Gastroesophageal sphincter (tissue), 4 donors: ENCODE measurements at regions not wholly inside any gene's neighbourhood (a gene's known extent, or its start where the extent isn't known, plus 50 kb on each side); places are given as distances from the start of the nearest gene placed in this dataset.
"Not testable (repeated sequence)": the region's sequence is repeated elsewhere in the genome, so short reads cannot be mapped to it uniquely, and the experiment has no call there.

ENCODE experiments used
- ATAC-seq: fragments of 150-250 bp; one replicate; pipeline ENCODE4 v1.9.1; 2016; ENCODE audit warnings: mild to moderate bottlenecking, moderate library complexity
- H3K27ac ChIP-seq, 4 donors: fragments of 200-600 bp; sonication (generic) in 3 of 4; 1 replicate in 3 of 4; 2 replicates in 1 of 4; pipeline ENCODE4 v1.5.1; 2016 to 2019
- H3K27me3 ChIP-seq: fragments of 200-600 bp; sonication (generic); one replicate; pipeline ENCODE4 v1.5.1; 2019
- H3K36me3 ChIP-seq, 2 donors: fragments of 200-600 bp; sonication (generic); one replicate each; pipeline ENCODE4 v1.5.1; 2019; ENCODE audit warnings: control low read depth in 1 of 2
- H3K4me1 ChIP-seq, 3 donors: fragments of 200-600 bp; sonication (generic); 1 replicate in 2 of 3; 2 replicates in 1 of 3; pipeline ENCODE4 v1.5.1; 2016 to 2019; ENCODE audit warnings: control low read depth in 2 of 3
- H3K4me3 ChIP-seq, 2 donors: fragments of 200-600 bp; sonication (generic); one replicate each; pipeline ENCODE4 v1.5.1; 2019; ENCODE audit warnings: mild to moderate bottlenecking in 1 of 2, moderate library complexity in 1 of 2
- H3K9me3 ChIP-seq, 3 donors: fragments of 200-600 bp; sonication (generic); one replicate each; pipeline ENCODE4 v1.5.1; 2017 to 2019; ENCODE audit warnings: control low read depth in 2 of 3
- EP300 ChIP-seq: sonication (generic); formaldehyde crosslinking; IDR thresholded peaks from one replicate; pipeline ENCODE4 v1.6.1; 2017; ENCODE audit warnings: antibody characterized with exemption, mild to moderate bottlenecking
- POLR2A ChIP-seq, 2 donors: fragments of 450-650 bp; IDR thresholded peaks; one replicate each; pipeline ENCODE4 v1.6.1; 2017; ENCODE audit warnings: antibody characterized with exemption in 2 of 2, mild to moderate bottlenecking in 2 of 2, moderate library complexity in 1 of 2
- POLR2AphosphoS5 ChIP-seq: sonication (generic); formaldehyde crosslinking; IDR thresholded peaks from one replicate; pipeline ENCODE4 v1.6.1; 2017; ENCODE audit warnings: antibody characterized with exemption
- WGBS, 2 donors: methylation state at CpG; one replicate each; pipeline ENCODE4 v1.1.5; 2018; ENCODE audit warnings: low coverage in 1 of 2; 5-methylcytosine and 5-hydroxymethylcytosine counted together
- TF ChIP-seq, protein P1 (sequence below), 4 experiments: fragments of 200-600 bp in 2 of 4; fragments of 450-650 bp in 2 of 4; sonication (generic) in 1 of 4; IDR thresholded peaks; one replicate each; pipeline ENCODE4 v1.5.1; 2017 to 2019; ENCODE audit warnings: antibody characterized with exemption in 4 of 4, mild to moderate bottlenecking in 2 of 4, moderate library complexity in 2 of 4

DNA sequence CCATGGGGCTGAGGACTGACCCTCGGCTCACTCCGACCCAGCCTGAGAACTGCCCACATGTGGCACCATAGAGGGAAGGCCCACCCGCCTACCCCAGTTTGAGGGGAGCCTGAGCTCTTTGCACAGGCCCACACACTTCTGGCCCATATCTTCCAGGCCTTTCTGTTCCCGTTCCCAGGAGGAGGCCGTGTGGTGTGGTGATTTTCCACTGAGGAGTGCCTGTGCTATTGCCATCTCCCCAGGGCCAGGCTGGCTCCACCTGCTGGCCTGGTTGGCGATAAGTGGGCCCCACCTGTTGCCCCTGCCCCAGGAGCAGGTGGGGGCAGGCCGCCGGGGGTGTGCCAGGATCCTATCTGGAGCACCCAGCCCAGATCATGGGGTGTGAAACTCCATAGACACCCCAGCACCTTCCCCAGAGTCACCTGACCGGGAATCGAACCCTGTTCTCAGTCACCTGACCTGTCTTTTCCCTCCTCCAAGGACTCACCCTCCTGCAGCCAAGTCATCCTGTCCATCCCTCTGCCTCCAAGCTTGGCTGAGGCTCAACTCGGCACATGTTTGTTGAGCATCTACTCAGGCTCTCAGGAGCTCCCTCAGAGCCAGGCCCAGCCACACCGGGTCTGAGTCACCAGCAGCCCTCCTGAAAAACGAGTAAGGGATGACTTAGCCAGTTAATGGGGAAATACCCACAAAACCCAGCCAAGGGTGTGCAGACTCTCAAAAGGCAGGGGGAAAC lies 120.1 kb downstream of the CYP26B1 start:
- no peak for ATAC-seq
- TF ChIP-seq EP300 (no peak), POLR2A (IDR thresholded peaks at IDR 0.05) (no peak), POLR2AphosphoS5 (no peak)
- TF ChIP-seq, protein P1, sequence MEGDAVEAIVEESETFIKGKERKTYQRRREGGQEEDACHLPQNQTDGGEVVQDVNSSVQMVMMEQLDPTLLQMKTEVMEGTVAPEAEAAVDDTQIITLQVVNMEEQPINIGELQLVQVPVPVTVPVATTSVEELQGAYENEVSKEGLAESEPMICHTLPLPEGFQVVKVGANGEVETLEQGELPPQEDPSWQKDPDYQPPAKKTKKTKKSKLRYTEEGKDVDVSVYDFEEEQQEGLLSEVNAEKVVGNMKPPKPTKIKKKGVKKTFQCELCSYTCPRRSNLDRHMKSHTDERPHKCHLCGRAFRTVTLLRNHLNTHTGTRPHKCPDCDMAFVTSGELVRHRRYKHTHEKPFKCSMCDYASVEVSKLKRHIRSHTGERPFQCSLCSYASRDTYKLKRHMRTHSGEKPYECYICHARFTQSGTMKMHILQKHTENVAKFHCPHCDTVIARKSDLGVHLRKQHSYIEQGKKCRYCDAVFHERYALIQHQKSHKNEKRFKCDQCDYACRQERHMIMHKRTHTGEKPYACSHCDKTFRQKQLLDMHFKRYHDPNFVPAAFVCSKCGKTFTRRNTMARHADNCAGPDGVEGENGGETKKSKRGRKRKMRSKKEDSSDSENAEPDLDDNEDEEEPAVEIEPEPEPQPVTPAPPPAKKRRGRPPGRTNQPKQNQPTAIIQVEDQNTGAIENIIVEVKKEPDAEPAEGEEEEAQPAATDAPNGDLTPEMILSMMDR (IDR thresholded peaks at IDR 0.05) = no peak
- no peaks in the 10 kb centered on the region for H3K36me3 ChIP-seq
- no peak overlapping the region for H3K27ac ChIP-seq
- no peaks in the 10 kb centered on the region for H3K9me3 ChIP-seq
- H3K4me1 ChIP-seq = no peaks in the 10 kb centered on the region
- WGBS, 2 donors = 100% methylated on average over 2 of the region's 13 CpGs; no CpG with 5 or more reads in 1 of the 2 donors
- H3K27me3 ChIP-seq = peaks cover 11% of the 10 kb centered on the region
- no peak overlapping the region for H3K4me3 ChIP-seq

GRCh38 chr2:72026819-72027425 lies 120.7 kb downstream of the CYP26B1 start:
- no peaks in the 10 kb centered on the region for H3K36me3 ChIP-seq
- TF ChIP-seq, protein P1 (IDR thresholded peaks at IDR 0.05) = no peak
- TF ChIP-seq POLR2A (IDR thresholded peaks at IDR 0.05) (no peak), POLR2AphosphoS5 (no peak), EP300 (no peak)
- ATAC-seq = no peak
- no peaks in the 10 kb centered on the region for H3K9me3 ChIP-seq
- H3K4me1 ChIP-seq = no peaks in the 10 kb centered on the region
- no peak overlapping the region for H3K27ac ChIP-seq
- 75 to 87% methylated on average over 3 to 8 of the region's 10 CpGs for WGBS, 2 donors
- H3K27me3 ChIP-seq = peaks cover 7% of the 10 kb centered on the region
- H3K4me3 ChIP-seq = no peak overlapping the region

GRCh38 chr2:72024451-72025175 lies 123.0 kb downstream of the CYP26B1 start:
- no peak for ATAC-seq
- Histone ChIP-seq H3K4me1 (no peaks in the 10 kb centered on the region), H3K4me3 (no peak overlapping the region), H3K27ac (no peak overlapping the region), H3K36me3 (no peaks in the 10 kb centered on the region), H3K9me3 (no peaks in the 10 kb centered on the region), H3K27me3 (no peaks in the 10 kb centered on the region)
- WGBS, 2 donors = 73 to 92% methylated on average over 5 of the region's 16 CpGs
- TF ChIP-seq, protein P1 (IDR thresholded peaks at IDR 0.05) = no peak
- no peak for TF ChIP-seq POLR2AphosphoS5
- TF ChIP-seq EP300 = no peak
- no peak for TF ChIP-seq POLR2A (IDR thresholded peaks at IDR 0.05)

DNA sequence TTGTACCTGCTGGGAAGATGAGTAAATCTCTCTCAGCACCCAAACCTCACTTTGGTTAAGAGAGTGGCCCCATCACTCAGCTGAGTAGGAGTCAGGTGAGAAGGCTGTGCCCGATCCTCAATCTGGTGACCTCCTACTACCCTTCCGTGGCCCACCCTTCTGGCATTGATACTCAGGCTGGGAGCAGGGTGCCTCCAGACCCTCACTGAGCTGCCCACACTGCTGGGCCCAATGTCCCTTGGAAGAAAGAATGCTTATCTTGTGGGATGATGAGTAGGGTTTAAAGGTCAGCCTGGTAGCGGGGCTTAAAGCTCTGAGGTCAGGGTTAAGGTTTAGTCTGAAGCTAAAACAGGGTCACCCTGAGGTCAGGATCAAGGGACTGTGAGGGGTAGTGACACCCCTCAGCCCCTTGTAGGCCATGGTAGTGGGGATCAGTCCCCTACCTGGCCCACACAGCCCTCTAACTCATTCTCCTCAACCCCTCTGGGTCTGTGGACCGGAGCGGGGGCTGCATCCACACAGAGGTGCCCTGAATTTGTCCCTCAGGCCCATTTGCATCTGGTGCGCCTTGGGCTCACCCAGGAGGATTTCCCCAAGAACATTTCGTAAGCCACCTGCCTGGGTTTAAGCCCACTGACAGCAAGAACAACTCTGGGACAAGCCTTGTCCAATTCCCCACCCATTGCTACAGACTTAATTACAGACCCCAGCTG lies 123.8 kb downstream of the CYP26B1 start:
- no peak overlapping the region for H3K27ac ChIP-seq
- no peaks in the 10 kb centered on the region for H3K36me3 ChIP-seq
- ATAC-seq = no peak
- WGBS, 2 donors = 100% methylated on average over 3 of the region's 7 CpGs; no CpG with 5 or more reads in 1 of the 2 donors
- no peaks in the 10 kb centered on the region for H3K9me3 ChIP-seq
- no peaks in the 10 kb centered on the region for H3K27me3 ChIP-seq
- no peaks in the 10 kb centered on the region for H3K4me1 ChIP-seq
- H3K4me3 ChIP-seq = no peak overlapping the region
- TF ChIP-seq POLR2A (IDR thresholded peaks at IDR 0.05) = no peak
- TF ChIP-seq EP300 = no peak
- TF ChIP-seq POLR2AphosphoS5 = no peak
- TF ChIP-seq, protein P1 (IDR thresholded peaks at IDR 0.05) = no peak

- WGBS, 2 donors = no CpG with 5 or more reads among the region's 16 CpGs
- ATAC-seq, H3K27me3 ChIP-seq, H3K36me3 ChIP-seq, H3K9me3 ChIP-seq, H3K4me1 ChIP-seq, H3K27ac ChIP-seq, H3K4me3 ChIP-seq: not testable (repeated sequence)
Observed at GRCh38 chr2:72021371-72021770, 126.3 kb downstream of the CYP26B1 start.
